ENCODE measurements at regions not wholly inside any gene's neighbourhood (a gene's known extent, or its start where the extent isn't known, plus 50 kb on each side); places are given as distances from the start of the nearest gene placed in this dataset.

DNA sequence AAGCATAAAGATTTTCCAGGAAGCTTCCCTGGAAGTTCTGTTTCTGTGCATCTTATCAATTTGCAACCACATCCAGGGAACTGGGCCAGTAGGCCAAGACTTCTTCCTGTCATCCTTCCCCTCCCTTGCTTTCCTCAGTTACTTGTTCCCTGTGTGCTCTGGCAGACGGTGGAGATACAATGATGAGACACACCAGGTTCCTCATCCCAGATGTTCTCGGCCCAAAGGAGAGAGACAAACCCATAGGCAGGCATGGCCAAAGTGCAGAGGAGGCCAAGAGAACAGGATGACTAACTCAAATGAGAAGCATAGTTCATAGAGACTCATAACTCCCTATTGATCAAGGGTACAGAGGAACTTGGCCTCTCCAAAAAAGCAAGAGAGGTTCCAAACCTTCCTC, 652.6 kb downstream of the CCDC171 start:
- no peak overlapping the region for H3K27ac Mint-ChIP-seq
- peaks cover 3% of the 10 kb centered on the region for H3K36me3 Mint-ChIP-seq
- no peak for TF ChIP-seq CTCF (IDR thresholded peaks at IDR 0.05; ENCODE audit: unreplicated experiment)
- no peak overlapping the region for H3K4me3 Mint-ChIP-seq
- peaks cover 4% of the 10 kb centered on the region for H3K27me3 Mint-ChIP-seq (ENCODE audit: low read depth)
- peaks cover 35% of the 10 kb centered on the region for H3K4me1 Mint-ChIP-seq
- DNase-seq (ENCODE audit: low spot score in 2 of 2, unreplicated experiment in 2 of 2) = no peak
- peaks cover 11% of the 10 kb centered on the region for H3K9me3 Mint-ChIP-seq

- Mint-ChIP-seq H3K4me1 (peaks cover 35% of the 10 kb centered on the region), H3K27ac (no peak overlapping the region), H3K36me3 (peaks cover 3% of the 10 kb centered on the region), H3K4me3 (no peak overlapping the region), H3K27me3 (ENCODE audit: low read depth) (no peaks in the 10 kb centered on the region), H3K9me3 (peaks cover 21% of the 10 kb centered on the region)
- no peak for DNase-seq (ENCODE audit: low spot score in 2 of 2, unreplicated experiment in 2 of 2)
- no peak for TF ChIP-seq CTCF (IDR thresholded peaks at IDR 0.05; ENCODE audit: unreplicated experiment)
These were observed 653.7 kb downstream of the CCDC171 start for GRCh38 chr9:16206518-16206917.

DNA sequence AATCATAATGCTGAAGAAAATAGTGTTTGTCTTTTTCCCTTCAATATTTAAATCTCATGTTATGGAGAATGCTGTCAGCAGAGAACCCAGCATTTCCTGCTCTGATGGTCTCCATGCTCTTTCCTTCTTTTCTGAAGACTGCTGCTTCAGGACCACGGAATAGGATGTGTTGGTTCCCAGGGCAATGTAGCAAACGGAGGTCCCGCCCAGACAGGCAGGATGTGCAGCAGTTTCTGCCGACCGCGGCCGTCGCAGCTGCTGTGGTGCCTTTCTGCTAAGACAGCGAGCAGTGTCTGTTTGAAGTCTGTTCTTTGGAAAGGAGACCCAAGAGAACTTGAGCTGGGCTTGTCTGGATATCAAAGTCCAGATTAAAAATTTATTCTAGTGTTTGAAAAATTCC, 654.3 kb downstream of the CCDC171 start:
- H3K27me3 Mint-ChIP-seq (ENCODE audit: low read depth) = no peaks in the 10 kb centered on the region
- no peak overlapping the region for H3K27ac Mint-ChIP-seq
- no peak for TF ChIP-seq CTCF (IDR thresholded peaks at IDR 0.05; ENCODE audit: unreplicated experiment)
- H3K36me3 Mint-ChIP-seq = peaks cover 3% of the 10 kb centered on the region
- peaks cover 31% of the 10 kb centered on the region for H3K4me1 Mint-ChIP-seq
- peaks cover 26% of the 10 kb centered on the region for H3K9me3 Mint-ChIP-seq
- no peak for DNase-seq (ENCODE audit: low spot score in 2 of 2, unreplicated experiment in 2 of 2)
- H3K4me3 Mint-ChIP-seq = no peak overlapping the region

GRCh38 chr9:16210440-16210839, 657.6 kb downstream of the CCDC171 start:
- Mint-ChIP-seq H3K4me3 (no peak overlapping the region), H3K4me1 (peaks cover 24% of the 10 kb centered on the region), H3K36me3 (peaks cover 3% of the 10 kb centered on the region), H3K9me3 (peaks cover 23% of the 10 kb centered on the region), H3K27me3 (ENCODE audit: low read depth) (no peaks in the 10 kb centered on the region), H3K27ac (no peak overlapping the region)
- TF ChIP-seq CTCF (IDR thresholded peaks at IDR 0.05; ENCODE audit: unreplicated experiment) = no peak
- no peak for DNase-seq (ENCODE audit: low spot score in 2 of 2, unreplicated experiment in 2 of 2)

DNA sequence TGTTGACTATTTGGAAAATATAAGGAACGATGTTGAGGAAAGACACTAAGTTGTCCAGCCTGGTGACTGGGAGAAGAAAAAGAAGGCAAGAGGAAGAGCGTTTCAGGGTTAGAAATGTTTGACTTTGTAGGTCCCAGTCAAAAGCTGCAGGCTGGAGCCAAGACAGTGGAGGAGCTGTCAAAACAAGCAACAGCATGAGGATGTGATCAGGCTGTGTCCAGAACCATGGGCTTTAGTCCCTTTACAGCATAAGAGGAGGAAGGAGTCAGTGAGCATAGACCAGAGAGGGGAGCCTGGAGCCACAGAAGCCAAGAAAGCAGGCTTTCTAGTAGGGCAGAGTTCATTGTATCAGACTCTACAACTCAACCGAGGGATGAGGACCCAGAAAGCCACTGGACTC, 658.5 kb downstream of the BNC2 start:
- H3K27ac Mint-ChIP-seq = no peak overlapping the region
- no peaks in the 10 kb centered on the region for H3K27me3 Mint-ChIP-seq (ENCODE audit: low read depth)
- TF ChIP-seq CTCF (IDR thresholded peaks at IDR 0.05; ENCODE audit: unreplicated experiment) = no peak
- H3K4me1 Mint-ChIP-seq = peaks cover 16% of the 10 kb centered on the region
- H3K4me3 Mint-ChIP-seq = no peak overlapping the region
- peaks cover 23% of the 10 kb centered on the region for H3K9me3 Mint-ChIP-seq
- DNase-seq (ENCODE audit: low spot score in 2 of 2, unreplicated experiment in 2 of 2) = no peak
- peaks cover 3% of the 10 kb centered on the region for H3K36me3 Mint-ChIP-seq

Measured in mesothelial cell of epicardium (in vitro differentiated cells).